SKM-1 treated with dmso at 0.1 percent for 144 hours (cell line): ENCODE measurements at regions not wholly inside any gene's neighbourhood (a gene's known extent, or its start where the extent isn't known, plus 50 kb on each side); places are given as distances from the start of the nearest gene placed in this dataset.

Experiments used
- DNase-seq: peaks from one replicate; lab custom pipeline; 2025; ENCODE audit not compliant: unreplicated experiment; lab: John Stamatoyannopoulos, UW

- DNase-seq, result no peak
Observed at GRCh38 chr7:15938115-15938514, 251.6 kb upstream of the MEOX2 start.

GRCh38 chr7:15937571-15937970, 251.1 kb upstream of the MEOX2 start:
- no peak for DNase-seq

GRCh38 chr7:15936991-15937390, 250.5 kb upstream of the MEOX2 start:
- DNase-seq, result no peak

GRCh38 chr7:15932318-15932717, 245.8 kb upstream of the MEOX2 start:
- no peak for DNase-seq

- no peak for DNase-seq
Observed at GRCh38 chr7:15929411-15929810, 242.9 kb upstream of the MEOX2 start.

GRCh38 chr7:15925608-15926007, 239.1 kb upstream of the MEOX2 start:
- no peak for DNase-seq

GRCh38 chr7:15924910-15925309, 238.4 kb upstream of the MEOX2 start:
- no peak for DNase-seq

GRCh38 chr7:15922002-15922401, 235.5 kb upstream of the MEOX2 start:
- DNase-seq, result no peak

GRCh38 chr7:15921576-15921975, 235.1 kb upstream of the MEOX2 start:
- DNase-seq, result no peak

GRCh38 chr7:15920953-15921352, 234.5 kb upstream of the MEOX2 start:
- DNase-seq, result no peak

GRCh38 chr7:15916681-15917380, 230.3 kb upstream of the MEOX2 start:
- no peak for DNase-seq

- no peak for DNase-seq
Observed at GRCh38 chr7:15915686-15916293, 229.3 kb upstream of the MEOX2 start.

- DNase-seq, result no peak
Observed at GRCh38 chr7:15914611-15915010, 228.1 kb upstream of the MEOX2 start.

GRCh38 chr7:15906436-15906835, 220.0 kb upstream of the MEOX2 start:
- DNase-seq, result no peak

GRCh38 chr7:15905251-15906040, 219.0 kb upstream of the MEOX2 start:
- no peak for DNase-seq

- DNase-seq, result no peak
Observed at GRCh38 chr7:15891151-15891881, 204.8 kb upstream of the MEOX2 start.

- DNase-seq, result peak; percentile 24
Observed at GRCh38 chr7:15889507-15889906, 203.0 kb upstream of the MEOX2 start.

GRCh38 chr7:15888090-15888489, 201.6 kb upstream of the MEOX2 start:
- DNase-seq, result no peak

- DNase-seq, result peak; percentile 1
Observed at GRCh38 chr7:15886626-15887025, 200.1 kb upstream of the MEOX2 start.

GRCh38 chr7:15885678-15886077, 199.2 kb upstream of the MEOX2 start:
- peak; percentile 3 for DNase-seq

- no peak for DNase-seq
Observed at GRCh38 chr7:15874774-15875173, 188.3 kb upstream of the MEOX2 start.
